HG03060 (cell line): ENCODE measurements at regions not wholly inside any gene's neighbourhood (a gene's known extent, or its start where the extent isn't known, plus 50 kb on each side); places are given as distances from the start of the nearest gene placed in this dataset.

ENCODE experiments used
- ATAC-seq: cut with Tn5 transposase; IDR thresholded peaks from one replicate; pipeline ENCODE4 v1.9.1; 2021; ENCODE audit warnings: low read depth, moderate number of reproducible peaks; ENCODE audit not compliant: unreplicated experiment

- ATAC-seq = no peak
Observed at GRCh38 chr16:51420247-51420646, 269.2 kb upstream of the SALL1 start.

DNA sequence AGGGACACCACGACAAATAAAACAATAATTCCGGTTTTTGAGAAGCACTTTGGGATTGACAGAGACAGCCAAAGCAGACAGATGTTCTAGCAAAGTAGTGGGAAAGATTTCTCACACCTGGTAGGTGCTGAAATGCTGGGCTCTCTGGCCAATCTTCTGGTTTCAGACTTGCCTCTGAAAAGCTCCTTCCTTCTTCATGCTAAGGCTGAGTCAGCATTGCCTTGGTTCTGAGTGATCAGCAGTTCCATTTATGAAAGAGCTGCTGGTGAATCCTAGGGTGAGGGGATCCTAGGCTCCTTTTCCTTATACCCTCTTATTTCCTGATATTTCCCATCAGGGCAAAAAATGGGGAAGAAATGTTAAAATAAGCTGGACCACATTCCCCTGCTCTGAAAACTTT is 268.7 kb upstream of the SALL1 start:
- no peak for ATAC-seq

- ATAC-seq = no peak
Observed at GRCh38 chr16:51418258-51418657, 267.2 kb upstream of the SALL1 start.

DNA sequence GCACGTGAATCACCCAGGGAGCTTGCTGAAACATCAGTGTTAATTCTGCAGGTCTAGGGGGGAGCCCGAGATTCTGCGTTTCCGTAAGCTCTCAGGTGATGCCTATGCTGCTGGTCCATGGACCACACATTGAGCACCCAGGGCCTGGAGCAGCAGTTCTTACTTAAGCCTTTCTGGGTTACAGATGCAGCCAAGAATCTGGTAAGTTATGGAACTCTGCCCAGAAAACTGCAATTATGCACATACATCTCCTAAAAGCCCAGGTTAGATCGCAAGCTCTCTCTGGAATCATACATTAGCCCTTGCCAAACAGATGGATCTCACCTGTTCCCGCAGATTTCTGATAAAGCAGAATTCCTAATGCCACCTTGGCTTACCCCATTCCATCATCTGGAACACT is 265.9 kb upstream of the SALL1 start:
- no peak for ATAC-seq

- no peak for ATAC-seq
Observed at GRCh38 chr16:51410125-51410524, 259.1 kb upstream of the SALL1 start.

DNA sequence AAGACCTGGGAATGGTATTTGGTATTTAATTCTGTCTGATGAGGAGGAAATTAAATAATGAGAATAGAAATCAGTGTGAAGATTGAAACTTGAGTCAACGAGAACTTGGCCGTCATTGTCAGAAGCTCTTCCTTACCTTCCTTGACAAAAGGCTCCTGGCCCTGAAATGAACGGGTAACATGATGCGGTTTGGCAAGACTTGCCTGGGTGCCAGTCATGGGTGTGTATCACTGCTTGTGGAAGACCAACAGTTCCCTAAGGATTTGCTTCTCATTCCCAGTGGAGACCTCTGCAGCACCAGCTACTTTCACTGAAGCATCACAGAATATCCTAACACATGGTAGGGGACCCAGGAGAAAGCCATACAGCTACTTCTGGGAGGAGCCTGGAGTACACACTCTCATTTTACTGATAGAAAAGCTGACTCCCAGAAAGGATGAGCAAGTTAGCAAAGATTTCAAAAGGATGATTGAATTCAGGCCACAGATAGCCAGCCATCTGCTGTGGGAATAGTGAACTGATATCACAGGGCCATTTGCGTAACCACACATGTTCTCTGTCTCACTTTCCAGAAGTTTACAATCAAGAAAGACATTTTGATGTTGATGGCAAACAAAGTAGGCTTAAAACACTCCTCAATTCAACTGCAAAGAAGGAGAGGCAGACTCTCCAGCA is 258.1 kb upstream of the SALL1 start:
- ATAC-seq = no peak

GRCh38 chr16:51408357-51408756 is 257.3 kb upstream of the SALL1 start:
- no peak for ATAC-seq

GRCh38 chr16:51407921-51408320 is 256.9 kb upstream of the SALL1 start:
- no peak for ATAC-seq

GRCh38 chr16:51407199-51407598 is 256.1 kb upstream of the SALL1 start:
- ATAC-seq = no peak

DNA sequence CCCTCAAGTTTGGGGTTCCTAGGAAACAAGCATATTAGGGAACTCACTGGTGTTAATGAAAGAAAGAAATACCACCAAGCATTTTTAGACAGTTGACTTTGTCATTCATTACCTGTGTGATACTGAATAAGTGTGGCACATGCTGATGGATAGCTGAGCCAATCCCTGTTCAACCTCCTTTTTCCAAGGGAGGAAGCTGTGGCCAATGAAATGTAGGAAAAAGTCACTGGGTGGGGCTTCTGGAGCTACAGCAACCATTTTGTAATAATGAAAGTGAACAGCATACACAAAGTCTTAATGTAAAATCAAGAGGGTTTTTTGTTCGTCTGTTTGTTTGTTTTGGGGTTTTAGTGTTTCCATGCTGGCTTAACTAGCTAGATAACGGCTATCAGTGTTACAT is 254.3 kb upstream of the SALL1 start:
- no peak for ATAC-seq

- no peak for ATAC-seq
Observed at GRCh38 chr16:51404386-51404785, 253.3 kb upstream of the SALL1 start.

DNA sequence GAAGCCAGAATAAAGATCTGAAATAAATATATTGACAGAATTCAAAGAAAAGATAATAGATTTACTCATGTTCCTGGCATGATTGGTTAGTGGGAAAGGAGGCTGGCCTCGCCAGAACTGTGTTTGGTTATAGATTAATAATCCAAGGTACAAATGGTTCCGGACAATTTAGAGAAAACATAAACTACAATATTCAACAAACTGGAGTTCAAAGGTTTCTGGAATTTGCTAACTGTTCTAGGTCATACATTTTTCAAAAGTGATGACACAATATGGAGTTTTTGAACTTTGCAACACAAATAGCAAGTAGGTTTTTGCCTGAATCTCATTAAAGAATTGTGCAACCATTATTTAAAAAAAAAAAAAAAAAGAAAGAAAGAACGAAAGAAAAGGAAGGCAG is 251.7 kb upstream of the SALL1 start:
- no peak for ATAC-seq

- no peak for ATAC-seq
Observed at GRCh38 chr16:51402298-51402697, 251.2 kb upstream of the SALL1 start.

DNA sequence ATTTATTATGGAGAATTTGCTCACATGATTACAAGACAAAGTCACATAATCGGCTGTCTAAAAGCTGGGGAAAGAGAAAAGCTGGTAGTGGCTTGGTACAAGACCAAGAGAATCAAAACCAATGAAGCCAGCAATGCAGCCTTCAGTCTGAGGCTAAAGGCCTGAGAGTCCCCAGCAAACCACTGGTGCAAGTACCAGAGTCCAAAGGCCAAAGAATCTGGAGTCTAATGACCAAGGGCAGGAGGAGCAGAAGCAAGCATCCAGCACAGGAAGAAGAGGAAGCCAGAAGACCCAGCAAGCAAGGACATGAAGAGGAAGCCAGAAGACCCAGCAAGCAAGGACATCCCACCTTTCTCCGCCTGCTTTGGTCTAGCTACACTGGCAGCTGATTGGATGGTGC is 250.6 kb upstream of the SALL1 start:
- no peak for ATAC-seq

DNA sequence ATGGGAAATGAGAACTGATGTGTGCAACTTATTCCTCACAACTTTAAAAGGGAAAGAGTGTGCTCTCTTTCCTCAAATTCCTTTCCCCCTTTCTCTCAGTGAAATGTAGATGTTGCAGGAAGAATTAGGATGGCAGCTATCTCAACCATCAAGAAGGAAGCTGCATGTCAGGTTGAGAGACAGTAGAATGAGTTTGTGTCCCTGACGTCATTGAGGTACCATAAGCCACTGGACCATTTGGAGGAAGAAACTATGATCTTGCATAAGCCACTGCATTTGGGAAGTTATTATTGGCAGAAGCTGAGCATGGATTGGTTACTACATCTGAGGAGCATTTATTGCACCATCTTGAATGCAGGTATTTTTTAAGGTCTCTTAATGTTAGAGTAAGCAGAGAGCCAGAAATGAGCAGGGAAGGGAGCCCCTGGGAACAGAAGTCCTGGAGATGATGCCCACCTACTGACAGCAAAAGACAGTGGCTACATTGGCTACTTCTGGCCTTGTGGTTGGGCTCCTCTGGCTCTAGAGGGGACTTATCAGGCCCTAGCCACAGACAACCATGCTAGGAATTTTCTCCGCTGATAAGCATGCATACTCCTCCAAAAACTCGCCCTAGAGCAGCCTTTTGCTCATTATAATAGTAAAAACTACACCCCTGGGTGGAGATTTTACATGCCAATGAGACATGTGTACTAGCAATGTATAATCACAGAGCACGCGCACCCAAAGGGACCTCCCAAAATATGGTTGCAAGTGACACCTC is 249.0 kb upstream of the SALL1 start:
- no peak for ATAC-seq

DNA sequence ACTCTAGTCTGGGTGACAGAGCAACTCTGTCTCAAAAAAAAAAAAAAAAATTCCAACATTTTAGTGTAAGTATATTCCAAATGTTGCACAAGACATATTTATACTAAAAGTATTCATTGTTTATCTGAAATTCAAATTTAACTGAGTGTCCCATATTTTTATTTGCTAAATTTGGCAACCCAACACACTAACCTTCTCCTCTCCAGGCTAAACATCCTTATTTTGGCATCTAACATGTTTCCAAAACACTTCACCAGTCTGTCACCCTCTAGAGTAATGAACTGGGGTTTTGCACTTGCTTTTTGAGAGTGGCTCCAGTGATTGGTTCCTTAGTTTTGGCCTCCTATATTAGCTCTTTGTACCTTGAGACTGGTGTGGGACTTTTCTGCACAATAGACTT is 243.4 kb upstream of the SALL1 start:
- ATAC-seq = no peak

DNA sequence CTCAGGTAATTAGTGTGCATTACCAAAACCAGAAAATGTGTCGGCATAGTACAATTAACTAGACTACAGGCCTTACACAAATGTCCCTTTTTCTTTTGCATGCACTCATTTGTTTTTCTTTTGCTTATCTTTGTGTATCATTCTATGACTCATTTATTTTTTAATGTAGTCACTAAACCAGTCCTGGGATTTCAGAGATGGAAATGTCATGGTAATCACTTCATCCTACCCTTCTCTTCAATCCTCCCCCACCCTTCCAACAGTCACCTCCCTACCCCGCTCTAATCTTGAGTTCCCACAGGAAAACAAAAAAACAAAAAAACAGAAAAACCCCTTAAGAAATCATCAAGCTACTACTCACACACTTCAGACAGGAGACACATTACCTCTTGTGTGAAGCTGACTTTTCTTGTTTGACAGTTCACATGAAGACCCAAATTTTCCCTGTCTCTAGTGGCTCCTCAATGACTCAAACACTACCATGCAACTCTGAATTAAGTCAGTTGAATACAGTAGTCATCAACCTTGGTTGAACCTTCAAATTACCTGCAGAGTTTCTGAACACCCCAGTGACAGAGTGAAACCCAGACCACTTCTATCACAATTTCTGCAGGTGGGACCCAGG is 242.4 kb upstream of the SALL1 start:
- no peak for ATAC-seq

- no peak for ATAC-seq
Observed at GRCh38 chr16:51392521-51393187, 241.6 kb upstream of the SALL1 start.

GRCh38 chr16:51391798-51392511 is 240.9 kb upstream of the SALL1 start:
- no peak for ATAC-seq

DNA sequence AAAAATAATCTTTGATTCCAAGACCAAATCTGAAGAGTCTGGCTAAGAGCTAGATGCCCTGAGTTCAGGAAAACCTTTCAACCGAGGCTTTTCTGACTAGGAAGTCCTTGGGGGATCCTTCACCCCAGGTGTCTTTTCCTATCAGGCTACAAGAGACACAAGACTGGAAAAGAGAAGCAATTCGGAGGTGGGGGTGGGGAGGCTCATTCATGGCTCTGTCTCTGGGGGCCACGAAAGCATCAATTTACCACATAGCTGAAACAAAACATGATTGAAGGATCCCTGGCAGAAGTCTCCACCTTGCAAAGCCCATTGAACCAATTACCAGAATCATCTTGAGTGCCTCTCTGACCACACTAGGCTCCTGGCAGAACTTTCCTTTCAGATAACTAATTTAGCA is 239.8 kb upstream of the SALL1 start:
- ATAC-seq = no peak

- no peak for ATAC-seq
Observed at GRCh38 chr16:51389881-51390280, 238.8 kb upstream of the SALL1 start.
